Neural cell (in vitro differentiated cells): ENCODE measurements at regions not wholly inside any gene's neighbourhood (a gene's known extent, or its start where the extent isn't known, plus 50 kb on each side); places are given as distances from the start of the nearest gene placed in this dataset.

ENCODE experiments used
- H2AFZ ChIP-seq: fragments of 200-600, 300-800 bp; sonication (generic), shearing (Covaris generic); 2 replicates; pipeline ENCODE4 v1.6.0; 2014; ENCODE audit warnings: low read depth, mild to moderate bottlenecking, antibody characterized with exemption, low read length, moderate library complexity
- H3F3A ChIP-seq: fragments of 200-600 bp; shearing (Covaris generic); 2 replicates; pipeline ENCODE4 v1.6.1; 2016; ENCODE audit warnings: mild to moderate bottlenecking, moderate library complexity, mixed read lengths, antibody characterized with exemption, low read length; ENCODE audit not compliant: insufficient read depth, poor library complexity, severe bottlenecking
- H3K27ac ChIP-seq: fragments of 200-600, 300-800 bp; sonication (generic), shearing (Covaris generic); 2 replicates; pipeline ENCODE4 v1.5.1; 2014; ENCODE audit warnings: mild to moderate bottlenecking, low read length, moderate library complexity
- H3K27me3 ChIP-seq: fragments of 300-800, 200-600 bp; sonication (generic), shearing (Covaris generic); 2 replicates; pipeline ENCODE4 v1.6.0; 2014; ENCODE audit warnings: mild to moderate bottlenecking, low read depth, low read length, moderate library complexity; ENCODE audit not compliant: insufficient read depth
- H3K36me3 ChIP-seq: fragments of 300-800, 200-600 bp; sonication (generic), shearing (Covaris generic); 2 replicates; pipeline ENCODE4 v1.5.1; 2014; ENCODE audit warnings: mild to moderate bottlenecking, antibody characterized with exemption, low read length, moderate library complexity; ENCODE audit not compliant: insufficient read depth
- H3K4me2 ChIP-seq: fragments of 300-800, 200-600 bp; sonication (generic), shearing (Covaris generic); 2 replicates; pipeline ENCODE4 v1.6.0; 2014; ENCODE audit warnings: mild to moderate bottlenecking, low read length
- H3K4me3 ChIP-seq: fragments of 300-800, 200-600 bp; sonication (generic), shearing (Covaris generic); 2 replicates; pipeline ENCODE4 v1.5.1; 2014; ENCODE audit warnings: mild to moderate bottlenecking, low read length, moderate library complexity
- H3K79me2 ChIP-seq: fragments of 200-600 bp; shearing (Covaris generic); replicated peaks from 2 replicates; pipeline ENCODE4 v1.6.0; 2014; ENCODE audit warnings: mild to moderate bottlenecking, low read length, moderate library complexity; ENCODE audit not compliant: insufficient read depth
- H3K9ac ChIP-seq: fragments of 300-800, 200-600 bp; sonication (generic), shearing (Covaris generic); 2 replicates; pipeline ENCODE4 v1.6.1; 2016; ENCODE audit warnings: mild to moderate bottlenecking, low read length, mixed read lengths
- H3K9me2 ChIP-seq: fragments of 200-600 bp; shearing (Covaris generic); 2 replicates; pipeline ENCODE4 v1.6.1; 2016; ENCODE audit warnings: mild to moderate bottlenecking, low read length, mixed read lengths; ENCODE audit not compliant: insufficient read depth
- H3K9me3 ChIP-seq: fragments of 200-600, 300-800 bp; sonication (generic), shearing (Covaris generic); 2 replicates; pipeline ENCODE4 v1.6.1; 2016; ENCODE audit warnings: mild to moderate bottlenecking, mixed run types, low read length, moderate library complexity, mixed read lengths
- H4K20me1 ChIP-seq: fragments of 200-600 bp; shearing (Covaris generic); 2 replicates; pipeline ENCODE4 v1.6.1; 2016; ENCODE audit warnings: mild to moderate bottlenecking, mixed run types; ENCODE audit not compliant: insufficient read depth
- CTCF ChIP-seq: fragments of 450-650 bp; IDR thresholded peaks from 2 replicates; pipeline ENCODE4 v1.5.1; 2014; ENCODE audit warnings: antibody characterized with exemption, mild to moderate bottlenecking, moderate library complexity; ENCODE audit not compliant: poor library complexity, severe bottlenecking
- EP300 ChIP-seq: fragments of 450-650 bp; conservative IDR thresholded peaks from 2 replicates; pipeline ENCODE4 v1.6.1; 2014; ENCODE audit warnings: antibody characterized with exemption, mild to moderate bottlenecking, moderate library complexity; ENCODE audit not compliant: poor library complexity, severe bottlenecking
- EZH2 ChIP-seq: fragments of 200-600, 300-800 bp; shearing (Covaris generic), sonication (generic); IDR thresholded peaks from 2 replicates; pipeline ENCODE4 v1.6.1; 2014; ENCODE audit warnings: antibody characterized with exemption, low read length, borderline replicate concordance, mild to moderate bottlenecking; ENCODE audit not compliant: insufficient read depth, poor library complexity, severe bottlenecking
- MXI1 ChIP-seq: fragments of 450-650 bp; conservative IDR thresholded peaks from 2 replicates; pipeline ENCODE4 v1.6.1; 2014; ENCODE audit warnings: antibody characterized with exemption, mild to moderate bottlenecking; ENCODE audit not compliant: poor library complexity, severe bottlenecking
- POLR2AphosphoS5 ChIP-seq: IDR thresholded peaks from 2 replicates; pipeline ENCODE4 v1.6.1; 2012
- RAD21 ChIP-seq: fragments of 450-650 bp; conservative IDR thresholded peaks from 2 replicates; pipeline ENCODE4 v1.6.1; 2014; ENCODE audit warnings: antibody characterized with exemption, mild to moderate bottlenecking, moderate library complexity
- SMC3 ChIP-seq: fragments of 450-650 bp; conservative IDR thresholded peaks from 2 replicates; pipeline ENCODE4 v1.6.1; 2014; ENCODE audit warnings: antibody characterized with exemption, mild to moderate bottlenecking, moderate library complexity; ENCODE audit not compliant: poor library complexity
- TAF1 ChIP-seq: IDR thresholded peaks from 2 replicates; pipeline ENCODE4 v1.6.1; 2012; ENCODE audit warnings: low read depth
- TF ChIP-seq, protein P1 (sequence below): IDR thresholded peaks from 2 replicates; pipeline ENCODE4 v1.6.1; 2012; ENCODE audit warnings: borderline replicate concordance

GRCh38 chr6:40755046-40755681 is 168.0 kb upstream of the LRFN2 start:
- Histone ChIP-seq H3K4me2 (no peak overlapping the region), H3K27ac (peak overlapping the region; percentile 8), H3K9ac (no peak overlapping the region), H3K4me3 (peak overlapping the region; percentile 41), H3K9me3 (no peaks in the 10 kb centered on the region), H3K36me3 (no peaks in the 10 kb centered on the region), H4K20me1 (no peaks in the 10 kb centered on the region), H3K27me3 (no peaks in the 10 kb centered on the region), H3K79me2 (no peaks in the 10 kb centered on the region), H3F3A (no peaks in the 10 kb centered on the region), H2AFZ (no peak overlapping the region), H3K9me2 (no peaks in the 10 kb centered on the region)
- TF ChIP-seq SMC3 = peak; percentile 22
- TF ChIP-seq EP300 = peak; percentile 19
- TF ChIP-seq, protein P1, sequence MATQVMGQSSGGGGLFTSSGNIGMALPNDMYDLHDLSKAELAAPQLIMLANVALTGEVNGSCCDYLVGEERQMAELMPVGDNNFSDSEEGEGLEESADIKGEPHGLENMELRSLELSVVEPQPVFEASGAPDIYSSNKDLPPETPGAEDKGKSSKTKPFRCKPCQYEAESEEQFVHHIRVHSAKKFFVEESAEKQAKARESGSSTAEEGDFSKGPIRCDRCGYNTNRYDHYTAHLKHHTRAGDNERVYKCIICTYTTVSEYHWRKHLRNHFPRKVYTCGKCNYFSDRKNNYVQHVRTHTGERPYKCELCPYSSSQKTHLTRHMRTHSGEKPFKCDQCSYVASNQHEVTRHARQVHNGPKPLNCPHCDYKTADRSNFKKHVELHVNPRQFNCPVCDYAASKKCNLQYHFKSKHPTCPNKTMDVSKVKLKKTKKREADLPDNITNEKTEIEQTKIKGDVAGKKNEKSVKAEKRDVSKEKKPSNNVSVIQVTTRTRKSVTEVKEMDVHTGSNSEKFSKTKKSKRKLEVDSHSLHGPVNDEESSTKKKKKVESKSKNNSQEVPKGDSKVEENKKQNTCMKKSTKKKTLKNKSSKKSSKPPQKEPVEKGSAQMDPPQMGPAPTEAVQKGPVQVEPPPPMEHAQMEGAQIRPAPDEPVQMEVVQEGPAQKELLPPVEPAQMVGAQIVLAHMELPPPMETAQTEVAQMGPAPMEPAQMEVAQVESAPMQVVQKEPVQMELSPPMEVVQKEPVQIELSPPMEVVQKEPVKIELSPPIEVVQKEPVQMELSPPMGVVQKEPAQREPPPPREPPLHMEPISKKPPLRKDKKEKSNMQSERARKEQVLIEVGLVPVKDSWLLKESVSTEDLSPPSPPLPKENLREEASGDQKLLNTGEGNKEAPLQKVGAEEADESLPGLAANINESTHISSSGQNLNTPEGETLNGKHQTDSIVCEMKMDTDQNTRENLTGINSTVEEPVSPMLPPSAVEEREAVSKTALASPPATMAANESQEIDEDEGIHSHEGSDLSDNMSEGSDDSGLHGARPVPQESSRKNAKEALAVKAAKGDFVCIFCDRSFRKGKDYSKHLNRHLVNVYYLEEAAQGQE = peak; percentile 34
- TF ChIP-seq RAD21 = peak; percentile 47
- peak; percentile 34 for TF ChIP-seq TAF1
- no peak for TF ChIP-seq EZH2
- peak; percentile 66 for TF ChIP-seq POLR2AphosphoS5
- no peak for TF ChIP-seq MXI1
- peak; percentile 24 for TF ChIP-seq CTCF

GRCh38 chr6:40754461-40755045 is 167.4 kb upstream of the LRFN2 start:
- Histone ChIP-seq H3K27ac (peak overlapping the region; percentile 8), H3K27me3 (no peaks in the 10 kb centered on the region), H3K9me3 (no peaks in the 10 kb centered on the region), H3K79me2 (no peaks in the 10 kb centered on the region), H3K9ac (no peak overlapping the region), H3K9me2 (no peaks in the 10 kb centered on the region), H3K36me3 (no peaks in the 10 kb centered on the region), H4K20me1 (no peaks in the 10 kb centered on the region), H3F3A (no peaks in the 10 kb centered on the region), H3K4me3 (peak overlapping the region; percentile 41), H2AFZ (no peak overlapping the region), H3K4me2 (no peak overlapping the region)
- TF ChIP-seq RAD21 (no peak), EZH2 (no peak), MXI1 (no peak), SMC3 (no peak), TAF1 (no peak), CTCF (no peak), POLR2AphosphoS5 (no peak), EP300 (no peak)
- TF ChIP-seq, protein P1 = no peak
